ENCODE measurements at regions not wholly inside any gene's neighbourhood (a gene's known extent, or its start where the extent isn't known, plus 50 kb on each side); places are given as distances from the start of the nearest gene placed in this dataset.

- TF ChIP-seq, protein P1, sequence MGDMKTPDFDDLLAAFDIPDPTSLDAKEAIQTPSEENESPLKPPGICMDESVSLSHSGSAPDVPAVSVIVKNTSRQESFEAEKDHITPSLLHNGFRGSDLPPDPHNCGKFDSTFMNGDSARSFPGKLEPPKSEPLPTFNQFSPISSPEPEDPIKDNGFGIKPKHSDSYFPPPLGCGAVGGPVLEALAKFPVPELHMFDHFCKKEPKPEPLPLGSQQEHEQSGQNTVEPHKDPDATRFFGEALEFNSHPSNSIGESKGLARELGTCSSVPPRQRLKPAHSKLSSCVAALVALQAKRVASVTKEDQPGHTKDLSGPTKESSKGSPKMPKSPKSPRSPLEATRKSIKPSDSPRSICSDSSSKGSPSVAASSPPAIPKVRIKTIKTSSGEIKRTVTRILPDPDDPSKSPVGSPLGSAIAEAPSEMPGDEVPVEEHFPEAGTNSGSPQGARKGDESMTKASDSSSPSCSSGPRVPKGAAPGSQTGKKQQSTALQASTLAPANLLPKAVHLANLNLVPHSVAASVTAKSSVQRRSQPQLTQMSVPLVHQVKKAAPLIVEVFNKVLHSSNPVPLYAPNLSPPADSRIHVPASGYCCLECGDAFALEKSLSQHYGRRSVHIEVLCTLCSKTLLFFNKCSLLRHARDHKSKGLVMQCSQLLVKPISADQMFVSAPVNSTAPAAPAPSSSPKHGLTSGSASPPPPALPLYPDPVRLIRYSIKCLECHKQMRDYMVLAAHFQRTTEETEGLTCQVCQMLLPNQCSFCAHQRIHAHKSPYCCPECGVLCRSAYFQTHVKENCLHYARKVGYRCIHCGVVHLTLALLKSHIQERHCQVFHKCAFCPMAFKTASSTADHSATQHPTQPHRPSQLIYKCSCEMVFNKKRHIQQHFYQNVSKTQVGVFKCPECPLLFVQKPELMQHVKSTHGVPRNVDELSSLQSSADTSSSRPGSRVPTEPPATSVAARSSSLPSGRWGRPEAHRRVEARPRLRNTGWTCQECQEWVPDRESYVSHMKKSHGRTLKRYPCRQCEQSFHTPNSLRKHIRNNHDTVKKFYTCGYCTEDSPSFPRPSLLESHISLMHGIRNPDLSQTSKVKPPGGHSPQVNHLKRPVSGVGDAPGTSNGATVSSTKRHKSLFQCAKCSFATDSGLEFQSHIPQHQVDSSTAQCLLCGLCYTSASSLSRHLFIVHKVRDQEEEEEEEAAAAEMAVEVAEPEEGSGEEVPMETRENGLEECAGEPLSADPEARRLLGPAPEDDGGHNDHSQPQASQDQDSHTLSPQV (IDR thresholded peaks at IDR 0.05) = no peak
- TF ChIP-seq, protein P2, sequence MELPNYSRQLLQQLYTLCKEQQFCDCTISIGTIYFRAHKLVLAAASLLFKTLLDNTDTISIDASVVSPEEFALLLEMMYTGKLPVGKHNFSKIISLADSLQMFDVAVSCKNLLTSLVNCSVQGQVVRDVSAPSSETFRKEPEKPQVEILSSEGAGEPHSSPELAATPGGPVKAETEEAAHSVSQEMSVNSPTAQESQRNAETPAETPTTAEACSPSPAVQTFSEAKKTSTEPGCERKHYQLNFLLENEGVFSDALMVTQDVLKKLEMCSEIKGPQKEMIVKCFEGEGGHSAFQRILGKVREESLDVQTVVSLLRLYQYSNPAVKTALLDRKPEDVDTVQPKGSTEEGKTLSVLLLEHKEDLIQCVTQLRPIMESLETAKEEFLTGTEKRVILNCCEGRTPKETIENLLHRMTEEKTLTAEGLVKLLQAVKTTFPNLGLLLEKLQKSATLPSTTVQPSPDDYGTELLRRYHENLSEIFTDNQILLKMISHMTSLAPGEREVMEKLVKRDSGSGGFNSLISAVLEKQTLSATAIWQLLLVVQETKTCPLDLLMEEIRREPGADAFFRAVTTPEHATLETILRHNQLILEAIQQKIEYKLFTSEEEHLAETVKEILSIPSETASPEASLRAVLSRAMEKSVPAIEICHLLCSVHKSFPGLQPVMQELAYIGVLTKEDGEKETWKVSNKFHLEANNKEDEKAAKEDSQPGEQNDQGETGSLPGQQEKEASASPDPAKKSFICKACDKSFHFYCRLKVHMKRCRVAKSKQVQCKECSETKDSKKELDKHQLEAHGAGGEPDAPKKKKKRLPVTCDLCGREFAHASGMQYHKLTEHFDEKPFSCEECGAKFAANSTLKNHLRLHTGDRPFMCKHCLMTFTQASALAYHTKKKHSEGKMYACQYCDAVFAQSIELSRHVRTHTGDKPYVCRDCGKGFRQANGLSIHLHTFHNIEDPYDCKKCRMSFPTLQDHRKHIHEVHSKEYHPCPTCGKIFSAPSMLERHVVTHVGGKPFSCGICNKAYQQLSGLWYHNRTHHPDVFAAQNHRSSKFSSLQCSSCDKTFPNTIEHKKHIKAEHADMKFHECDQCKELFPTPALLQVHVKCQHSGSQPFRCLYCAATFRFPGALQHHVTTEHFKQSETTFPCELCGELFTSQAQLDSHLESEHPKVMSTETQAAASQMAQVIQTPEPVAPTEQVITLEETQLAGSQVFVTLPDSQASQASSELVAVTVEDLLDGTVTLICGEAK (IDR thresholded peaks at IDR 0.05; ENCODE audit: borderline replicate concordance) = no peak
- no peak for TF ChIP-seq YBX1 (IDR thresholded peaks at IDR 0.05)
- no peak for TF ChIP-seq RAD51 (IDR thresholded peaks at IDR 0.05)
- TF ChIP-seq HCFC1 (IDR thresholded peaks at IDR 0.05; ENCODE audit: low read length) = no peak
- TF ChIP-seq ZNF687 (IDR thresholded peaks at IDR 0.05) = no peak
- TF ChIP-seq, protein P3, sequence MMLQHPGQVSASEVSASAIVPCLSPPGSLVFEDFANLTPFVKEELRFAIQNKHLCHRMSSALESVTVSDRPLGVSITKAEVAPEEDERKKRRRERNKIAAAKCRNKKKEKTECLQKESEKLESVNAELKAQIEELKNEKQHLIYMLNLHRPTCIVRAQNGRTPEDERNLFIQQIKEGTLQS (IDR thresholded peaks at IDR 0.05; ENCODE audit: borderline replicate concordance, extremely low read depth, low read depth, low read length) = no peak
- TF ChIP-seq PAX8 (IDR thresholded peaks at IDR 0.05) = no peak
- no peak for TF ChIP-seq NR2C2 (IDR thresholded peaks at IDR 0.05; ENCODE audit: borderline replicate concordance, control insufficient read depth, insufficient read length, low read depth)
These were observed 119.3 kb downstream of the C5orf15 start (continued) for GRCh38 chr5:133849116-133849515.
